Hematopoietic multipotent progenitor cell treated with erythropoietin and hydrocortisone succinate and interleukin-3 and kit ligand, for 15 days (in vitro differentiated cells): ENCODE measurements at regions not wholly inside any gene's neighbourhood (a gene's known extent, or its start where the extent isn't known, plus 50 kb on each side); places are given as distances from the start of the nearest gene placed in this dataset.

Experiments
- DNase-seq: peaks from one replicate; pipeline ENCODE4 v3.0.0-alpha.2; 2015; ENCODE audit warnings: low spot score

DNA sequence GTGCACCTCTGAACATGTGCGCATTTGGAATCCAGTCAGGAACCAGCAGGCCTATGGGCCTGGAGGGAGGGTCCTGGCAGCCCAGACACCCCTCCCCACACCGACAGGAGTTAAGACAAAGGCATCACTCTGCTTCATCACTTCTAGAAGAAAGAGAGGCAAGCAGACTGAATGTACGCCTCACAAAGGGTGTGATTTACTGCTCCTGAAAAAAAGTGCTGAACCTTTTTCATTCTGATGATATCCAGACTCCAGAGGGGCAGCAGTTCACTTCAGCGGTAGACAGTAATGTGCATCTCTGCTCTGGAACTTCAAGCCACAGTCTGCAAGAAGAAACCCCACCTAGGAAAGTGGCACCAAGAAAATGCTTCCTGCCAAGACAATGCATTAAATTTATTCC is 88.2 kb upstream of the TMEM72 start:
- DNase-seq: no peak

GRCh38 chr10:44824607-44825006 is 86.5 kb upstream of the TMEM72 start:
- no peak for DNase-seq

- DNase-seq: no peak
Observed at GRCh38 chr10:44827431-44828006, 83.6 kb upstream of the TMEM72 start.

DNA sequence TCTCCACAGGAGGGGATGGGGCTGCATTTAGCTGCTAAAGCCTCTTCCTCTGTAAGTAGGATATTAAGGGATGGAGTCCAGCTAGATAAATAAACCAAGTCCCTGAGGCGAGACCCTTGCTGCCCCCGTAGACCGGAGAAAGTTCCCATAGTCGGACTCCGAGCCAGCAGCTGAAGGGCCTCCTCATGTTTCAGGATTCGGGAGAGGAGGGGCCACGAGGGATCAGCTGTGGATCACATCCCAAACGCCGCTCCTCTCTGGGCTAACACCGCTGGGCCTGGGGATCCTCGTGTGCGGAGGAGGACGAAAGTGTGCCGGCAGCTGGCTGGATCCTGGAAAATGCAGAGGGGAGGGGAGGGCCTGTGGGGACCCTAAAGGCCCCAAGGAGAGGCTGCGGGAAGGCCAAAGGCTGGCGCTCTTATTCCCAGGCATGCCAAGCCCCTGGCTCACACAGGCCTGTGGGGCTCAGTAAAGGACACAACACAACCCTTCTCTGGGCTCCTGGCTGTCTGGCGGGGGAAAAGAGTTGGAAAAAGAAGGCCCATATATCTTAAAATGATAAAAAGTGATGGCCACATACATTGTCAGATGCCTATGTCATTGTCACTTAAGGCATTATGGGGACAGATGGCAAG is 82.5 kb upstream of the TMEM72 start:
- DNase-seq: no peak

DNA sequence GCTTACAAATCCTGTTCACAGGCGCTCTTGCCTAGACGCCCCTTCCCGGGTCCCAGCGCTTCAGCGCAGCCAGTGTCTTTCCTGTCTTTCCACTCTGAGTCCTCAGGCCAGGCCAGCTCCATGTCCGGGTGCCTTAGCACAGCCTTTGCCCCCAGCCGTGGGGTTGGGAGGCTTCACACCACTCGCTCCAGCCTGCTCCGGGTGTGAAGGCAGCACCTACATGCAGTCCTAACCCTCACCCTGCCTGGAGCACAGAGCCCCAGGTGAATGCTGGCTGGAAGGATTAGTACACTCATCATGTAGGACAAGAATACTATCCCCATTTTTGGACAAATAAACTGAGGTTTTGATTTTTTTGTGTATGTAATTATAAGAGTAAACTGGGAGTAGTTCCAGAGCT is 81.7 kb upstream of the TMEM72 start:
- DNase-seq: no peak

- DNase-seq: no peak
Observed at GRCh38 chr10:44830022-44830421, 81.1 kb upstream of the TMEM72 start.

- DNase-seq: no peak
Observed at GRCh38 chr10:44831581-44831980, 79.6 kb upstream of the TMEM72 start.

DNA sequence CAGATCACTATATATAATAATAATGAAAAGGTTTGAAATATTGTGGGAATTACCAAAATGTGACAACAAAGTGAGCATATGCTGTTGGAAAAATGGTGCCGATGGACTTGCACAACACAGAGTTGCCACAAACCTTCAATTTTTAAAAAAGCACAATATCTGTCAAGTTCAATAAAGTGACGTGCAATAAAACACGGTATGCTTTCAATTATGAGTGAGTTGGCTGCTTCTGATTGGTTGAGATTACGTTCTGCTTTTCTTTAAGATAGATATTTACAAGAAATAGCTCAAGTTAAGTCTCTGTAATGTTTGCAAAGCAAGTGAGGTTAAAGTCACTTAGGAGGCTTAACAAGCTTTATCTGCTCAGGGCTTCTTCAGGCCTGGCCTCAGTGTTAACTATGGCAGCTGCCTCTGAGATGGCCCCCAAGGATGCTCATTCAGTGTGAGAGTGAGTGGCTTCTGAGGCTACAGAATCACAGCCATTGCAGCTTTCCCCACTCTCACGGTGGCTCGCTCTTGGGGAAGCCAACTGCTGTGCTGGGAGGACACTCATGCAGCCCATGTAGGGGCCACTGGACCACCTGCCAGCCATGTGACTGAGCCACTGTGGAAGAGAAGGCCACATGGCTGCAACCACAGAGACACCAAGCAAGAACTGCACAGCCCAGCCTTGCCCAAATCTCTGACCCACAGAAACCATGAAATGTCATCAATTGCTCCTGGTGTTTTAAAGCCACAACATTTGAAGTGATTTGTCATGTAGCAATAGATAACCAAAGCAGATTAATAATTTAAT is 78.3 kb upstream of the TMEM72 start:
- no peak for DNase-seq

DNA sequence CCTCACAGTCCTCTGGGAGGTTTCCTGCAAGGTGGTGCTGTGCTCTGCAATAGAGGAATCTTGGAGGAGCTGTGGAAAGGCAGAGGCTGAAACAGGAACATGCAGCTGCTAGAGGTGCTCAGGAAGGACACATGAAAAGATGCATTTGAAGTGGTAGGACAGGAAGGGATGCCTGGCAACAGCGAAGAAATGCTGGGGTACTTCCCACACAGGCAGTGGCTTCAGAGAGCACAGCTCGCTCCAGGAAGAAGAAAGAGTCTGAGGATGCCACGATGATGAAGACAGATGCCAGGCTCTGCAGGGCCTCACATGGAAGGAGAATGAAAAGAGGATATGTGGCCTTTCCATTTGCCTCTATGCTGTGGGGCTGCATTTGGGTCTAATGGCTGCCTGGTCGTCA is 77.0 kb upstream of the TMEM72 start:
- no peak for DNase-seq

DNA sequence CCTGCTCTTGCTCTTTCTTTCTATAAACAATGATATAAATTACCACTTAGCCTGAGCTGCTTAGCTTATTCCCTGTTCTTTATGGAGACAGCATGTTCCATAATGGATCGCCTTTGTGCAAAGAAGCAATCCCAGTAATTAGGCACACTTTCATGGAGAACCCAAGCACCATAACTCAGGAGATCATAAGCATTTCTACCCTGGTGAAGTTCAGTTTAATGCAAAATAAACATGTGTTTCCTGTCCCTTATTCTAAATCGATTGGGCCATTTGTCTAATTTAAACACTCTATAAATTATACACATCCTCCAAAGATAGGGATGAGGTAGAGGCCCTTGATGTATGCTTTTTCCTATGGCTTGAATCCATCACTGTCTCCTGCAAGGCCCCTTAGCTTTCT is 75.8 kb upstream of the TMEM72 start:
- DNase-seq: no peak

DNA sequence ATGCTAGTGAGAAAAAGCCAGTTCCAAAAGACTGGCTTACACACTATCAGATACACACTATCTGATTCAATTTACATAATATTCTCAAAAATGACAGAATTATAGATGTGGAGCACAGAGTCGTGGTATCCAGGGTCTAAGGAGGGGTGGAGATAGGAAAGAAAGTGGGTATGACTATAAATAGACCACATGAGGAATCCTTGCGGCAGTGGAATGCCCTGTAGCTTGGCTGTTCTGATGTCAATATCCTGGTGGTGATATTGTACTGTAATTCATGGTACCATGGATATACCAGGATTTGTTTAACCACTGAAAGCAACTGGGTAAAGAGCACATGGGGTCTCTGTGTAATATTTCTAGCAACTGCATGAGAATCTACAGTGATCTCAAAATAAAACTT is 67.7 kb upstream of the TMEM72 start:
- DNase-seq: no peak

DNA sequence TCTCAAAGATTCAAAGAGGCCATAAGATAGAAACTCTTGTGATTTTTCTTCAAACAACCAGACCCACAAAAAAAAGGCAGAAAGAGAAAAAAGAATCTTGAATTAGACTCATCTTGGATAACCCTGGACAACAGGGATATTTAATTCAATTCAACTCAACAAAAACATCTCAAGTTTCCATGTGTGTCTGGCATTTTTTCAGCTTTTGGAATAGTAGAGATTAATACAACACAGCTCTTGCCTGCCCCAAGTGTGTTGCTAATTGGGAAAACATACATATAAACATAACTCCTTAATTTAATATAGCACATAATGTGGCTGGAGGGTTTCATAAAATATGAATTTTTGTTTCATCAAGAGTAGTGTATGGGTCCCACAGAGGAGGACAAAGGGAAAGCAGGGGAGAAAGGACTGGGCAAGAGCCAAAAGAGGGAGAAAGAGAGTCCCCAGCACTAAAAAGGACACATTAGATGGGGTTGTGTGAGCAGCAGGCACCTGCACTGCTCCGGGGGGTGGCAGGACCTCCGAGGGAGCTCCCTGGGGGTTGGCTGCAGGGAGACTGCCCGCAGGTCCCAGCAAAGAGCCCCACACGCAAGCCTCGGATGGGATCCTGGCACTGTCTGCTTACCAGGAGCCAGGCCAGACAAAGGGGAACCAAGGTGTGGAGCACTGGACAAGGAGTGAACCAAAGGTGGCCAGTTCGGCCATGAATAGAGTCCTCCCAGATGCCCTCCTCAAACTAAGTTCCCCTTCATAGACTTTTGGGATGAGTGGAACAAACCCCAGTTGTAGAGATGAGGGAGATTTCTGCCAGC is 65.6 kb upstream of the TMEM72 start:
- DNase-seq: no peak

DNA sequence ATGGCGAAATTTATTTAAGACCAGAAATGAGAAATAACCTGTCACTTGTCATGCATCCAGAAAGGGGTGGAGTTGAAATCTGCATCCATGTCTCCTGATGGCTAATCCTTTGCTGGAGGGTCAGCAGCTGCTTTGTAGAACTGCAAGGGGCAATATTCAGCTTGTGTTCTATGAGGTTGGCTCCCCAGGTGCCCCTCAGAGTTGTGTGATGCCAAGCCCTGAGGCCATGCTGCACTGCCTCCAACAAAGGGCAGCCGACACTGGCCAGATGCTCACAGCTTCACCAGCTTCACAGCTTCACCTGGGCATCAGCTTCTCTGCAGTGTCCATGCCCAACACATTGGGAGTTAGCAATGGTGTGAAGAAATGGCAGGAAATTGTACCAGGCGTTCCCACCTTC is 64.0 kb upstream of the TMEM72 start:
- DNase-seq: no peak

GRCh38 chr10:44848211-44848610 is 62.9 kb upstream of the TMEM72 start:
- DNase-seq: no peak

DNA sequence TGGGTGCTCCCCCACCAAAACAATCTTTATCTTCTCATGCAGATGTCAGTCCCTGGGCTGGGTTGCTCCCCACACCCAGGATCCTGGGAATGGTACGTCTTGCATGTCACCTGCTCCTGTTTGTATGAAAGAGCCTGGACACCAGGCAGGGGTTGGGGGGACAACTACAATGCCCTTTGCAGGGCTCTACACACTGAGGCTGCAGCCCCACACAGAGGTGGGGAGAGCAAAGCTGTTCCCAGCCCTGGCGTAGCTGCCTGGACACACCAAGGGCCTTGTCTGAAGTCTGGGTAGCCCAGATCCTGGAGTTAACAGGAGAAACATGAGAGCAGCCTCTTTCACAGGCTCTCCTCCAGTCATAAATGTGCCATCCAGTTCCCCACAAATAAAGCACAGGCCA is 61.2 kb upstream of the TMEM72 start:
- no peak for DNase-seq

DNA sequence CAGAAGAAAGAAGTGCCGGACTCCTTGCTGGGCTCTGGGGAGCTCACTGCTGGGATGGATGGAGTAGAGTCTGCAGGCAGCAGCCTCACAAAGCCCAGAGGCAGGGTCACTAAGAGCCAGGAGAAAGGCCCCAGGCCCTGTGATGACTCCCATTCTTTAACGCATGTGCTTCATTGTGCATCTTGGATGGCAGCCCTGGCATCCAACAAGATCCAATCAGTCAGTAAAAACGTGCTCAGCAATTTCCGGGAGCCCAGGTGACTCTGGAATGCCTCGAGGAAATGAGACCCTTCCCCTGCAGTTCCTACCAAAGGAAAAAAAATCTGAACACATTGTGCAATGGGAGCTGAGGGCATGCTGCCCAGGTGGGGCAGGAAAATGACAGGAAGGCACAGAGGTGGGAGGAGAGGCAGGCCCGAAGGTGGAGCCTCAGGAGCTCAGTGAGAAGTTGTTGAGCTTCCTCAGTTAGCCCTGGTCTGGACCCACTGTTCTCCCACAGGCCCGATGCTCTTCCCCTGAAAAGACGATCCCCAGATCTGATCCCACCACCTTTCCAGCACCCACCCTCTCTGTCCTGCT is 60.7 kb upstream of the TMEM72 start:
- no peak for DNase-seq

GRCh38 chr10:44851413-44851812 is 59.7 kb upstream of the TMEM72 start:
- no peak for DNase-seq

DNA sequence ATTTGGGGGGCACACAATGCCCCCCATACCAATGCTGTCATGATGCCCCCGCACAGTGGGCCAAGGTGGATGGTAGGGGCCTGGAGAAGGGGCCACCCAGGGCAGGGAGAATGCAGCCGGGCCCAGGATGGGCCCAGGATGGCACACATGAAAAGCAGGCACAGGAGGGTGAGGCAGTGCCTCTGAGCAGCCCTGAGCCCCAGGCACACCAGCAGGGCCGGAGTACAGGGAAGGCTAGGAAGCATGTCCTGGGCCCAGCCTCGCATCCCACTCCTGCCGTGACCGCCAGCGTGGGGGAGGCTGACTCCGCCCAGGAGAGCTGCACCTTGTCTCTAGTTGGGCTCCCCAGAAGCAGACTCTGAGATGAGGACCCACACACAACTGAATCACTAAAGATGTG is 59.3 kb upstream of the TMEM72 start:
- DNase-seq: no peak

DNA sequence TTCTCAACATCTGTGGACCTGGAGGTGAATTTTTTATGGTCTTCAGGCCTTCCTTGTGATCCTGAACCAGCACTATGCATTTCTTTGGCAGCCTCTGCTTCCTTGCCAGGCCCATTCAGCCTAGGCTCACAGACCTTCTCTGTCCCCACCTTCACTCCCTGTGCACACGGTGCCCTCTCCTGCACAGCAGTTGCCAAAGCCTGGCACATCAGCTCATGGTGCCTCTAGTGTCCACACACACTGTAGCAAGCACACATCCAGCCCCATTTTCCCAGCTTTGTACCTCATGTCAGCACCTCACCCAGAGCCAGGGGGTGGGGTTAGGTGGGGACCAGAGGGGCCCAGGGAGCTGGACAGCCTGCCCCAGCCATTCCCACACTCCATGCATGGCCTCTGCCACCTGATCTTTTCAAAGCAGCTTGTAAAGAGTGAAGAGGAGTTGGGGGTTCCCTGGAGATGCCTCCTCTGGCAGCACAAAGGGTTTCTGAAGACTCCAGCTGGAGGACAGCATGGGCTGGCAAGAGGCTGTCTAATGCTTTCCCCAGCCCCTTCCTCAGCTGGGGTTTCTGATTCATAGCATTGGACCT is 57.9 kb upstream of the TMEM72 start:
- no peak for DNase-seq

DNA sequence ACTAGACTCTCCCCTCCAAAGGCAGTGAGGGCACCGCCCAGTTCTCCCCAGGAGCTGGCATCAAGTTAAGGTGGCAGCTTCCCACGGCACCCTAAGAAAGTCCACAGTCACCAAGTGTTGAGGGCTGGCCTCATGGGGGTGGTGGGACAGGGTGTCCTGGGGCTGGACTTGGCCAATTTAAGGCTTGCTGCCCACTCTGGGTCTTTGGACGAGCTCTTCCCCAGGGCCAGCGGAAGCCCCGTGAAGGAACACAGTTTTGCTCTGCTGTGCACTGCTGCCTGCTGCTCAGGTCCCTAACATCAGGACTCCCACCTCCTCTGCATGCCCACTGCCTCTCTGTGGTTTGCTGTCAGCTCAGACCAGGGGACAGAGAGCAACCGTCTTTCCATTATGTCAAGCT is 57.3 kb upstream of the TMEM72 start:
- no peak for DNase-seq

- DNase-seq: no peak
Observed at GRCh38 chr10:44854693-44855350, 56.3 kb upstream of the TMEM72 start.
